Hematopoietic multipotent progenitor cell treated with erythropoietin and hydrocortisone succinate and interleukin-3 and kit ligand, for 6 days (in vitro differentiated cells): ENCODE measurements at regions not wholly inside any gene's neighbourhood (a gene's known extent, or its start where the extent isn't known, plus 50 kb on each side); places are given as distances from the start of the nearest gene placed in this dataset.
"Not testable (repeated sequence)": the region's sequence is repeated elsewhere in the genome, so short reads cannot be mapped to it uniquely, and the experiment has no call there.

Experiments
- DNase-seq: peaks from one replicate; pipeline ENCODE4 v3.0.0-alpha.2; 2015

GRCh38 chr9:22845243-22845642 lies 398.6 kb downstream of the DMRTA1 start:
- not testable (repeated sequence) for DNase-seq

- DNase-seq: no peak
Observed at GRCh38 chr9:22855980-22856379, 409.4 kb downstream of the DMRTA1 start.

GRCh38 chr9:22857316-22857715 lies 410.7 kb downstream of the DMRTA1 start:
- DNase-seq: no peak

- no peak for DNase-seq
Observed at GRCh38 chr9:22863106-22863505, 416.5 kb downstream of the DMRTA1 start.

GRCh38 chr9:22863736-22864135 lies 417.1 kb downstream of the DMRTA1 start:
- DNase-seq: no peak

GRCh38 chr9:22893196-22893843 lies 446.7 kb downstream of the DMRTA1 start:
- no peak for DNase-seq

GRCh38 chr9:22898591-22898990 lies 452.0 kb downstream of the DMRTA1 start:
- no peak for DNase-seq

GRCh38 chr9:22911632-22912031 lies 465.0 kb downstream of the DMRTA1 start:
- no peak for DNase-seq

GRCh38 chr9:22913026-22913425 lies 466.4 kb downstream of the DMRTA1 start:
- DNase-seq: no peak

GRCh38 chr9:22913518-22913917 lies 466.9 kb downstream of the DMRTA1 start:
- no peak for DNase-seq

GRCh38 chr9:22916148-22916547 lies 469.5 kb downstream of the DMRTA1 start:
- no peak for DNase-seq

- no peak for DNase-seq
Observed at GRCh38 chr9:22919423-22919822, 472.8 kb downstream of the DMRTA1 start.

GRCh38 chr9:22921742-22922141 lies 475.1 kb downstream of the DMRTA1 start:
- DNase-seq: no peak

- DNase-seq: peak; percentile 15
Observed at GRCh38 chr9:22922222-22922621, 475.6 kb downstream of the DMRTA1 start.

- no peak for DNase-seq
Observed at GRCh38 chr9:22954550-22954949, 507.9 kb downstream of the DMRTA1 start.

- DNase-seq: no peak
Observed at GRCh38 chr9:22954964-22955363, 508.3 kb downstream of the DMRTA1 start.

- DNase-seq: no peak
Observed at GRCh38 chr9:22969350-22969979, 522.8 kb downstream of the DMRTA1 start.

- DNase-seq: no peak
Observed at GRCh38 chr9:22970434-22970975, 523.9 kb downstream of the DMRTA1 start.

- DNase-seq: no peak
Observed at GRCh38 chr9:22975951-22976350, 529.3 kb downstream of the DMRTA1 start.

GRCh38 chr9:22976454-22976853 lies 529.8 kb downstream of the DMRTA1 start:
- no peak for DNase-seq

- not testable (repeated sequence) for DNase-seq
Observed at GRCh38 chr9:22980429-22980828, 533.8 kb downstream of the DMRTA1 start.

- DNase-seq: no peak
Observed at GRCh38 chr9:22986556-22986955, 539.9 kb downstream of the DMRTA1 start.

- DNase-seq: no peak
Observed at GRCh38 chr9:22990349-22990748, 543.7 kb downstream of the DMRTA1 start.

- DNase-seq: no peak
Observed at GRCh38 chr9:22992780-22993179, 546.2 kb downstream of the DMRTA1 start.

- no peak for DNase-seq
Observed at GRCh38 chr9:22997923-22998322, 551.3 kb downstream of the DMRTA1 start.
